KMS-11 (cell line): ENCODE measurements at regions not wholly inside any gene's neighbourhood (a gene's known extent, or its start where the extent isn't known, plus 50 kb on each side); places are given as distances from the start of the nearest gene placed in this dataset.

Experiments used
- H2AFZ ChIP-seq: fragments of 200-600 bp; sonication (generic); 2 replicates; pipeline ENCODE4 v1.6.1; 2016; ENCODE audit warnings: antibody characterized with exemption, mixed run types, low read depth
- H3K27ac ChIP-seq: fragments of 200-600 bp; sonication (generic); 2 replicates; pipeline ENCODE4 v1.6.1; 2016; ENCODE audit warnings: mild to moderate bottlenecking, mixed run types
- H3K27me3 ChIP-seq: fragments of 200-600 bp; sonication (generic); 2 replicates; pipeline ENCODE4 v1.6.1; 2017; ENCODE audit warnings: mild to moderate bottlenecking, low read depth, mixed run types, moderate library complexity; ENCODE audit not compliant: insufficient read depth
- H3K36me3 ChIP-seq: fragments of 200-600 bp; sonication (generic); 2 replicates; pipeline ENCODE4 v1.6.1; 2017; ENCODE audit warnings: mild to moderate bottlenecking, mixed run types; ENCODE audit not compliant: insufficient read depth
- H3K4me1 ChIP-seq: fragments of 200-600 bp; sonication (generic); 2 replicates; pipeline ENCODE4 v1.6.1; 2016; ENCODE audit warnings: mild to moderate bottlenecking, low read depth, mixed run types; ENCODE audit not compliant: poor library complexity, severe bottlenecking
- H3K4me2 ChIP-seq: fragments of 200-600 bp; sonication (generic); 2 replicates; pipeline ENCODE4 v1.7.0; 2016; ENCODE audit warnings: mild to moderate bottlenecking, mixed run types
- H3K4me3 ChIP-seq: fragments of 200-600 bp; sonication (generic); IDR thresholded peaks from 2 replicates; pipeline ENCODE4 v1.6.1; 2017; ENCODE audit warnings: low read depth, low read length, mixed read lengths; ENCODE audit not compliant: insufficient read depth
- H3K79me2 ChIP-seq: fragments of 200-600 bp; sonication (generic); 2 replicates; pipeline ENCODE4 v1.6.1; 2016; ENCODE audit warnings: low read depth, mixed run types; ENCODE audit not compliant: insufficient read depth
- H3K9ac ChIP-seq: fragments of 200-600 bp; sonication (generic); 2 replicates; pipeline ENCODE4 v1.6.1; 2016; ENCODE audit warnings: mild to moderate bottlenecking, mixed run types
- H4K20me1 ChIP-seq: fragments of 200-600 bp; sonication (generic); 2 replicates; pipeline ENCODE4 v1.6.1; 2016; ENCODE audit warnings: mild to moderate bottlenecking, mixed run types; ENCODE audit not compliant: insufficient read depth
- CTCF ChIP-seq: fragments of 200-600 bp; sonication (generic); conservative IDR thresholded peaks from 2 replicates; pipeline ENCODE4 v1.6.1; 2017; ENCODE audit warnings: low read depth, mild to moderate bottlenecking, antibody characterized with exemption, low read length, moderate library complexity, mixed read lengths

- no peak for TF ChIP-seq CTCF
- Histone ChIP-seq H3K4me2 (no peak overlapping the region), H3K4me3 (no peak overlapping the region), H3K9ac (no peak overlapping the region), H2AFZ (no peak overlapping the region), H3K79me2 (no peaks in the 10 kb centered on the region), H4K20me1 (no peaks in the 10 kb centered on the region), H3K36me3 (no peaks in the 10 kb centered on the region), H3K4me1 (peaks cover 8% of the 10 kb centered on the region), H3K27ac (no peak overlapping the region), H3K27me3 (no peaks in the 10 kb centered on the region)
These were observed 121.3 kb upstream of the TBL1XR1 start for GRCh38 chr3:177318559-177318958.

GRCh38 chr3:177320765-177321247 lies 123.5 kb upstream of the TBL1XR1 start:
- no peak overlapping the region for H2AFZ ChIP-seq
- no peaks in the 10 kb centered on the region for H4K20me1 ChIP-seq
- no peak overlapping the region for H3K4me3 ChIP-seq
- H3K4me2 ChIP-seq, result no peak overlapping the region
- no peak for TF ChIP-seq CTCF
- no peak overlapping the region for H3K27ac ChIP-seq
- no peaks in the 10 kb centered on the region for H3K79me2 ChIP-seq
- H3K4me1 ChIP-seq, result peaks cover 8% of the 10 kb centered on the region
- no peaks in the 10 kb centered on the region for H3K27me3 ChIP-seq
- no peak overlapping the region for H3K9ac ChIP-seq
- H3K36me3 ChIP-seq, result no peaks in the 10 kb centered on the region

- no peak for TF ChIP-seq CTCF
- H4K20me1 ChIP-seq, result no peaks in the 10 kb centered on the region
- no peaks in the 10 kb centered on the region for H3K79me2 ChIP-seq
- peaks cover 8% of the 10 kb centered on the region for H3K4me1 ChIP-seq
- H3K9ac ChIP-seq, result no peak overlapping the region
- no peak overlapping the region for H3K4me3 ChIP-seq
- no peak overlapping the region for H3K4me2 ChIP-seq
- H3K27ac ChIP-seq, result no peak overlapping the region
- no peaks in the 10 kb centered on the region for H3K36me3 ChIP-seq
- H2AFZ ChIP-seq, result no peak overlapping the region
- H3K27me3 ChIP-seq, result no peaks in the 10 kb centered on the region
These were observed 124.5 kb upstream of the TBL1XR1 start for GRCh38 chr3:177321819-177322218.

GRCh38 chr3:177322881-177323280 lies 125.6 kb upstream of the TBL1XR1 start:
- Histone ChIP-seq H2AFZ (no peak overlapping the region), H3K9ac (no peak overlapping the region), H3K27me3 (no peaks in the 10 kb centered on the region), H3K79me2 (no peaks in the 10 kb centered on the region), H3K4me2 (no peak overlapping the region), H4K20me1 (no peaks in the 10 kb centered on the region), H3K4me3 (no peak overlapping the region), H3K36me3 (no peaks in the 10 kb centered on the region), H3K4me1 (peaks cover 8% of the 10 kb centered on the region), H3K27ac (no peak overlapping the region)
- TF ChIP-seq CTCF, result no peak
